ENCODE measurements at regions not wholly inside any gene's neighbourhood (a gene's known extent, or its start where the extent isn't known, plus 50 kb on each side); places are given as distances from the start of the nearest gene placed in this dataset. TPM values are rescaled to one million over a fixed set of nuclear protein-coding genes. Genes with fewer than 3 reads are reported as not detected.

Small RNA genes lying in the stretch of these regions (small RNA-seq; reads per million reads assigned to genes)
- gene RPL21P41 (ENCODE audit: insufficient read length, low read depth, low replicate concordance): not detected

Measured in B cell (primary cell).